Mesendoderm (in vitro differentiated cells): ENCODE measurements at regions not wholly inside any gene's neighbourhood (a gene's known extent, or its start where the extent isn't known, plus 50 kb on each side); places are given as distances from the start of the nearest gene placed in this dataset.
"Not testable (repeated sequence)": the region's sequence is repeated elsewhere in the genome, so short reads cannot be mapped to it uniquely, and the experiment has no call there.

Source experiments
- DNase-seq: peaks from one replicate; pipeline ENCODE4 v3.0.0; 2013
- H2AK5ac ChIP-seq: 2 replicates; pipeline ENCODE4 v1.6.1; 2013; ENCODE audit warnings: low read length, inconsistent platforms
- H2BK120ac ChIP-seq: 2 replicates; pipeline ENCODE4 v1.6.1; 2013; ENCODE audit warnings: low read depth, mild to moderate bottlenecking, low read length, moderate library complexity, mixed read lengths
- H2BK15ac ChIP-seq: replicated peaks from 2 replicates; pipeline ENCODE4 v1.6.1; 2013; ENCODE audit warnings: low read depth, mild to moderate bottlenecking, moderate library complexity
- H2BK5ac ChIP-seq: 2 replicates; pipeline ENCODE4 v1.6.1; 2013; ENCODE audit warnings: low read length, inconsistent platforms
- H3K18ac ChIP-seq: 2 replicates; pipeline ENCODE4 v1.6.1; 2013; ENCODE audit warnings: mild to moderate bottlenecking, low read length, mixed read lengths
- H3K23ac ChIP-seq: one replicate; pipeline ENCODE4 v1.6.1; 2013; ENCODE audit warnings: low read length
- H3K27ac ChIP-seq: 2 replicates; pipeline ENCODE4 v1.5.1; 2013; ENCODE audit warnings: low read depth, mild to moderate bottlenecking, inconsistent platforms, low read length, moderate library complexity
- H3K27me3 ChIP-seq: 2 replicates; pipeline ENCODE4 v1.6.1; 2013; ENCODE audit warnings: low read length, control low read depth, mild to moderate bottlenecking, inconsistent platforms; ENCODE audit not compliant: insufficient read depth, poor library complexity
- H3K36me3 ChIP-seq: 2 replicates; pipeline ENCODE4 v1.6.1; 2013; ENCODE audit warnings: low read length, inconsistent platforms; ENCODE audit not compliant: control insufficient read depth, insufficient read depth
- H3K4ac ChIP-seq: one replicate; pipeline ENCODE4 v1.6.1; 2013; ENCODE audit warnings: low read depth, mild to moderate bottlenecking, low read length, moderate library complexity
- H3K4me1 ChIP-seq: 2 replicates; pipeline ENCODE4 v1.6.1; 2013; ENCODE audit warnings: low read depth, low read length, inconsistent platforms; ENCODE audit not compliant: control insufficient read depth
- H3K4me2 ChIP-seq: 2 replicates; pipeline ENCODE4 v1.6.1; 2013; ENCODE audit warnings: low read length
- H3K4me3 ChIP-seq: 2 replicates; pipeline ENCODE4 v1.5.1; 2013; ENCODE audit warnings: mild to moderate bottlenecking, low read length
- H3K56ac ChIP-seq: one replicate; pipeline ENCODE4 v1.6.1; 2013; ENCODE audit warnings: low read length
- H3K79me1 ChIP-seq: 2 replicates; pipeline ENCODE4 v1.6.1; 2013; ENCODE audit warnings: low read length, inconsistent platforms
- H3K79me2 ChIP-seq: 2 replicates; pipeline ENCODE4 v1.6.1; 2013; ENCODE audit warnings: mild to moderate bottlenecking, low read length; ENCODE audit not compliant: control insufficient read depth, insufficient read depth
- H3K9ac ChIP-seq: 2 replicates; pipeline ENCODE4 v1.6.1; 2013; ENCODE audit warnings: low read length, inconsistent platforms
- H4K5ac ChIP-seq: one replicate; pipeline ENCODE4 v1.6.1; 2013; ENCODE audit warnings: low read length
- H4K8ac ChIP-seq: one replicate; pipeline ENCODE4 v1.6.1; 2013; ENCODE audit warnings: low read depth, mild to moderate bottlenecking, control low read depth, low read length, moderate library complexity
- WGBS: extraction: QIAGEN DNeasy Blood & Tissue Kit; methylation state at CpG from one replicate; pipeline ENCODE4 v1.1.7; 2013; ENCODE audit warnings: low lambda C conversion rate, missing lambda C conversion rate; ENCODE audit not compliant: insufficient coverage; ENCODE audit errors: extremely low coverage; 5-methylcytosine and 5-hydroxymethylcytosine counted together

DNA sequence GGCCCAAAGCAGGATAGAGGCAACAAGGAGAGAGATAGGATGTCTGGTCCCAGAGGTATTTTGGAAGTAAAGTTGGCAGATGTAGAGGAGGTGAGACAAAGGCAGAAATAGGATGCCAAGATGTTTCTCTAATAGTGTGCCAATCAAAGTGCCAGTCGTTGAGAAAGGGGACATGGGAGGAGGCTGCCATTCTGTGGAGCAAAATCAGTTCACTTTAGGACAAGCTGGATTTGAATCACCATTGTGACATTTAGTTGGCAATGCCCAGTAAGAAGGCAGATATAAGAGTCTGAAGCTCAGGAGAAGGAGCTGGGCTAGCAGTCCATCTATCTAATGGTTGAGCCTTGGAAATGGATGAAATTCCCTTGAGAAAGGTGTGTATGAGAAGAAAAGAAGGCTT, 53.8 kb downstream of the ADRB2 start:
- H2BK15ac ChIP-seq, result no peak overlapping the region
- no peaks in the 10 kb centered on the region for H3K79me1 ChIP-seq
- H3K4me1 ChIP-seq, result no peaks in the 10 kb centered on the region
- no peak overlapping the region for H3K18ac ChIP-seq
- H3K27me3 ChIP-seq, result no peaks in the 10 kb centered on the region
- H2AK5ac ChIP-seq, result no peak overlapping the region
- no peak overlapping the region for H3K56ac ChIP-seq
- H3K23ac ChIP-seq, result no peak overlapping the region
- no peak overlapping the region for H4K5ac ChIP-seq
- no peaks in the 10 kb centered on the region for H3K79me2 ChIP-seq
- H3K9ac ChIP-seq, result no peak overlapping the region
- H4K8ac ChIP-seq, result no peak overlapping the region
- no peak overlapping the region for H3K27ac ChIP-seq
- no peak overlapping the region for H3K4me2 ChIP-seq
- DNase-seq, result no peak
- no peak overlapping the region for H2BK5ac ChIP-seq
- H3K4ac ChIP-seq, result no peak overlapping the region
- H2BK120ac ChIP-seq, result no peak overlapping the region
- no peak overlapping the region for H3K4me3 ChIP-seq
- no peaks in the 10 kb centered on the region for H3K36me3 ChIP-seq
- WGBS, result no CpG with 5 or more reads among the region's 1 CpG

DNA sequence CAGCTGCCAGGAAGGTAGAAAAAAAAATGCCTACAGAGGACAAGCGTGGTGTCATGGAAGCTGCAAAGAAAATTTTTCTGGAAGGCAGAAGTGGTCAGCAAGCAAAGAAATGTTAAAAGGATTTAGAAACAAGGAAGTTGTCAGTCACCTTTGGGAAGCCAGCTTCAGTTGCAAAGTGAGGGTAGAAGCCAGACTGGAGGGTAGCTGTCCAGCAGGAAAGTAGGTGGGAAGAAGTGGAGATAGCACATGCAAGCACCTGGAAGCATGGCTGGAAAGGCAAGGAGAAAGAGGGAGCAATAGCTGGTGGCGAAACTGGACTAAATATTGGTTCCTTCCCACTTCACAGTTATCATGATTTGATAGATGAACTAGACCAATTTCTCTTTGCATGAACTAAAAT, 54.3 kb downstream of the ADRB2 start:
- H4K5ac ChIP-seq, result no peak overlapping the region
- no peaks in the 10 kb centered on the region for H3K4me1 ChIP-seq
- H2BK120ac ChIP-seq, result no peak overlapping the region
- H3K4ac ChIP-seq, result no peak overlapping the region
- no peak overlapping the region for H3K27ac ChIP-seq
- H3K27me3 ChIP-seq, result no peaks in the 10 kb centered on the region
- no peak overlapping the region for H4K8ac ChIP-seq
- no peak overlapping the region for H2BK15ac ChIP-seq
- H3K4me2 ChIP-seq, result no peak overlapping the region
- H3K23ac ChIP-seq, result no peak overlapping the region
- H2AK5ac ChIP-seq, result no peak overlapping the region
- H2BK5ac ChIP-seq, result no peak overlapping the region
- DNase-seq, result no peak
- no peak overlapping the region for H3K18ac ChIP-seq
- no peak overlapping the region for H3K9ac ChIP-seq
- H3K79me2 ChIP-seq, result no peaks in the 10 kb centered on the region
- H3K36me3 ChIP-seq, result no peaks in the 10 kb centered on the region
- WGBS, result no CpG with 5 or more reads among the region's 2 CpGs
- no peak overlapping the region for H3K56ac ChIP-seq
- H3K79me1 ChIP-seq, result no peaks in the 10 kb centered on the region
- H3K4me3 ChIP-seq, result no peak overlapping the region

DNA sequence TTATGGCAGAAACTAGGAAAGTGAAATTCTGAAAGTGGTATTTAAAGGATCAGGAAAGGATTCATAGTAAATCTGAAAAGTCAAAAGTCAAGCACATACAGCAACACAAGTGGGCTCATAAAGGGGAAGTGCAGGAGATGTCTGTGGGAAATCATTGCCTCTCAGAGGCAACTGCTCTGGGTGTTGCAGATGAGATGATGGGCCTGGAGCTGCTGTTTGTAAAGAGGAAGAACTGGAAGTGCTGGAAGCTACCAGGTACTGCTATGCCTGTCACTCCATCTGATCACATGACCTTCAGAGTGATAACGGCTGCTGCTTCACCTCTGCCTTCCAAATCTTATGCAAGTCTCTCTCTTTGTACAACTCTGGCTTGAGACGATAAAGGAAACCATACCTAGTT, 55.9 kb downstream of the ADRB2 start:
- no CpG with 5 or more reads among the region's 2 CpGs for WGBS
- H3K56ac ChIP-seq, result no peak overlapping the region
- no peak overlapping the region for H3K9ac ChIP-seq
- no peak overlapping the region for H3K18ac ChIP-seq
- H4K5ac ChIP-seq, result no peak overlapping the region
- no peak for DNase-seq
- no peak overlapping the region for H2AK5ac ChIP-seq
- H3K36me3 ChIP-seq, result no peaks in the 10 kb centered on the region
- H3K4ac ChIP-seq, result no peak overlapping the region
- no peak overlapping the region for H3K4me3 ChIP-seq
- no peak overlapping the region for H2BK5ac ChIP-seq
- no peak overlapping the region for H3K27ac ChIP-seq
- H3K4me2 ChIP-seq, result no peak overlapping the region
- no peak overlapping the region for H2BK15ac ChIP-seq
- no peak overlapping the region for H2BK120ac ChIP-seq
- H3K4me1 ChIP-seq, result no peaks in the 10 kb centered on the region
- H3K23ac ChIP-seq, result no peak overlapping the region
- H3K79me2 ChIP-seq, result no peaks in the 10 kb centered on the region
- H3K27me3 ChIP-seq, result no peaks in the 10 kb centered on the region
- H3K79me1 ChIP-seq, result no peaks in the 10 kb centered on the region
- H4K8ac ChIP-seq, result no peak overlapping the region

DNA sequence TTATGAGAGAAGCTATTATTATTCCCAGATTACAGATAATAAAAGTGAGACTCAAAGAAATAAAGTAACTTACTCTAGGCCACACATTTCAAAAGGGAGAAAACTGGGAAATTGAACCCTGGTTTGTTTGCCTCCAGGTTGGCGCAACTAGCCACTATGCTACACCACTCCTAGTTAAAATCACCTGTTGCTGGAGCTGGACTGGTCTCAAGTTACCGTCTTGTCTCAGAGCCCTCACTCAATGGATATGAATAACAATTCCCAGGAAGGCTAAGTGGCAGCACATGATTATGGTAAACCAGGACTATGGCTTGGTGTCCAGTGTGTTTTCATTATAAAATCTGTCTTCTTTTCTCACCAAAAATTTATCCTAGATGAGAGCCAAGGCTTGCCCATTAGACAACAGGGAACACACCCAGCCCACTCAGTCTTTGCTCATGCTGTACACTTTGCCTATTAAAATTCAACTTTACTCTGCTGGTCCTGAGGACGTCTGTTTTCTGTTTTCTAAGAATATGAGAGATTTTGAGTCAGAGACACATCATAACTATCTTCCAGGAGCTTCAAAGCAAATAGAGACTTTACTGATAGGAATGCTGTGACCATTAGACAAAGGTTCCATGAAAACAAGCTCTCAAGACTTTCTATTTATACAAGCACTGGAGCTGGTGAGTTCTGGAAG, 58.1 kb downstream of the ADRB2 start:
- WGBS, result no CpG with 5 or more reads among the region's 3 CpGs
- H4K8ac ChIP-seq, result no peak overlapping the region
- H4K5ac ChIP-seq, result no peak overlapping the region
- no peaks in the 10 kb centered on the region for H3K36me3 ChIP-seq
- DNase-seq, result no peak
- no peak overlapping the region for H3K4me2 ChIP-seq
- H3K23ac ChIP-seq, result no peak overlapping the region
- no peak overlapping the region for H3K4ac ChIP-seq
- no peak overlapping the region for H3K56ac ChIP-seq
- H3K4me3 ChIP-seq, result no peak overlapping the region
- H2BK15ac ChIP-seq, result no peak overlapping the region
- no peak overlapping the region for H3K9ac ChIP-seq
- H3K79me1 ChIP-seq, result no peaks in the 10 kb centered on the region
- H3K18ac ChIP-seq, result no peak overlapping the region
- no peak overlapping the region for H2BK5ac ChIP-seq
- no peak overlapping the region for H2BK120ac ChIP-seq
- H3K4me1 ChIP-seq, result no peaks in the 10 kb centered on the region
- H2AK5ac ChIP-seq, result no peak overlapping the region
- H3K27ac ChIP-seq, result no peak overlapping the region
- H3K79me2 ChIP-seq, result no peaks in the 10 kb centered on the region
- H3K27me3 ChIP-seq, result no peaks in the 10 kb centered on the region

DNA sequence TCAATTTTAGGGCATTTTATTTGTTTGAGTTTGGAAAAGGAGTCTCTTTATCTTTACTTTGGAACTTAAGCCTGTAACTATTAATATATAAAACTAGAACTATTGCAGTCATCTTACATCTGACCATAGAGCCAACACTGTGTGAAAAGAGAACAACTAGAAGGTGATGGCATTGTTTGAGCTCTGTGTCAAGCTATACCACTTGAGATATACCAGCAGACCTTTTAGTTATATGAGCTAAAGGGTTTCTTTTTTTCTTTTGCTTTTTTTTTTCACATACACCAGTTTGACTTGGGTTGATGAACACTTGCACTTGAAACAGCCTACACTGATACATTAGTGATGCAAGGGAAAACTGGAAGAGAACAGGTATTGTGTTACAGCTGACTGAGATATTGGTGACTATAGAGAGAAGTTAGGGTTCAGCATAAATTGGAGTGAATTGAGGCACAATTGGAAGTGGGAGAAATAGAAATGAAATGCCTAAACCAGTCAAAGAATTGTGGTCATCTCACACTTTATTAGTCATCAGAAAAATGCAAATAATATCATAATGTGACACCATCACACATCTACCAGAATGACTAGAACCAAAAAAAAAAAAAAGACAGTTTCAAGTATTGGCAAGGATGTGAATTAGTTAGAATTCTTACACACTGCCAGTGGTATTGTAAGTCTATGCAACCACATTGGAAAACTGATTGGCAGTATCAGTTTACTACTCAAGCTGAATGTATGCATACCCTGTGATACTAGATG, 60.9 kb downstream of the ADRB2 start:
- Histone ChIP-seq H3K9ac (no peak overlapping the region), H2BK120ac (no peak overlapping the region)

DNA sequence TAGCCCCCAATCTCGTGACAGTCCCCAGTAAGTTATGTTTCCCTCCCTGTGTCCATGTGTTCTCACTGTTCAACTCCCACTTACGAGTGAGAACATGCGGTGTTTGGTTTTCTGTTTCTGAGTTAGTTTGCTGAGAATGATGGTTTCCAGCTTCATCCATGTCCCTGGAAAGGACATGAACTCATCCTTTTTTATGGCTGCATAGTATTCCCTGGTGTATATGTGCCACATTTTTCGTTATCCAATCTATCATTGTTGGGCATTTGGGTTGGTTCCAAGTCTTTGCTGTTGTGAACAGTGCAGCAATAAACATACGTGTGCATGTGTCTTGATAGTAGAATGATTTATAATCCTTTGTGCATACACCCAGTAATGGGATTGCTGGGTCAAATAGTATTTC, 63.5 kb downstream of the ADRB2 start:
- H2AK5ac ChIP-seq, H2BK120ac ChIP-seq, H3K4ac ChIP-seq, H3K4me1 ChIP-seq, H3K9ac ChIP-seq, DNase-seq, H2BK15ac ChIP-seq, H3K4me3 ChIP-seq, H3K27me3 ChIP-seq, H3K56ac ChIP-seq, H2BK5ac ChIP-seq, H4K8ac ChIP-seq, H3K36me3 ChIP-seq, H3K23ac ChIP-seq, H3K27ac ChIP-seq, H3K79me2 ChIP-seq, H3K79me1 ChIP-seq, H4K5ac ChIP-seq, H3K18ac ChIP-seq, H3K4me2 ChIP-seq: not testable (repeated sequence)
- WGBS, result no CpG with 5 or more reads among the region's 5 CpGs

More for the DNA sequence above, 60.9 kb downstream of the ADRB2 start:
- Histone ChIP-seq H2BK5ac (no peak overlapping the region), H4K8ac (no peak overlapping the region), H3K4me2 (no peak overlapping the region), H3K79me2 (no peaks in the 10 kb centered on the region), H3K56ac (no peak overlapping the region), H3K4ac (no peak overlapping the region), H3K18ac (no peak overlapping the region), H3K27ac (no peak overlapping the region), H2BK15ac (no peak overlapping the region), H3K4me1 (no peaks in the 10 kb centered on the region), H3K27me3 (no peaks in the 10 kb centered on the region), H3K79me1 (no peaks in the 10 kb centered on the region), H2AK5ac (no peak overlapping the region), H3K23ac (no peak overlapping the region), H3K36me3 (no peaks in the 10 kb centered on the region), H3K4me3 (no peak overlapping the region), H4K5ac (no peak overlapping the region)
- DNase-seq, result no peak
